Fibroblast of villous mesenchyme (primary cell): ENCODE measurements at regions not wholly inside any gene's neighbourhood (a gene's known extent, or its start where the extent isn't known, plus 50 kb on each side); places are given as distances from the start of the nearest gene placed in this dataset.

Experiments used
- DNase-seq: peaks from one replicate; pipeline ENCODE4 v3.0.0-alpha.2; 2010; ENCODE audit warnings: low read depth
- H3K4me3 ChIP-seq: 2 replicates; pipeline ENCODE4 v1.5.1; 2011; ENCODE audit warnings: low read depth, mild to moderate bottlenecking, low read length
- CTCF ChIP-seq: IDR thresholded peaks from 2 replicates; pipeline ENCODE4 v1.5.1; 2012; ENCODE audit warnings: low read depth, mild to moderate bottlenecking, low read length; ENCODE audit not compliant: insufficient read depth

GRCh38 chr10:4074545-4075407, 289.8 kb upstream of the KLF6 start:
- DNase-seq = peak; percentile 58
- TF ChIP-seq CTCF = no peak
- no peak overlapping the region for H3K4me3 ChIP-seq

GRCh38 chr10:4073912-4074311, 288.9 kb upstream of the KLF6 start:
- DNase-seq = peak; percentile 58
- H3K4me3 ChIP-seq = no peak overlapping the region
- no peak for TF ChIP-seq CTCF

GRCh38 chr10:4070921-4071660, 286.1 kb upstream of the KLF6 start:
- no peak overlapping the region for H3K4me3 ChIP-seq
- no peak for TF ChIP-seq CTCF
- no peak for DNase-seq

- no peak overlapping the region for H3K4me3 ChIP-seq
- no peak for DNase-seq
- no peak for TF ChIP-seq CTCF
These were observed 285.2 kb upstream of the KLF6 start for GRCh38 chr10:4070184-4070583.

GRCh38 chr10:4069491-4069890, 284.5 kb upstream of the KLF6 start:
- no peak for TF ChIP-seq CTCF
- peak; percentile 80 for DNase-seq
- no peak overlapping the region for H3K4me3 ChIP-seq

- no peak for DNase-seq
- no peak overlapping the region for H3K4me3 ChIP-seq
- TF ChIP-seq CTCF = no peak
These were observed 283.6 kb upstream of the KLF6 start for GRCh38 chr10:4068629-4069028.
